ENCODE measurements at regions not wholly inside any gene's neighbourhood (a gene's known extent, or its start where the extent isn't known, plus 50 kb on each side); places are given as distances from the start of the nearest gene placed in this dataset.

DNA sequence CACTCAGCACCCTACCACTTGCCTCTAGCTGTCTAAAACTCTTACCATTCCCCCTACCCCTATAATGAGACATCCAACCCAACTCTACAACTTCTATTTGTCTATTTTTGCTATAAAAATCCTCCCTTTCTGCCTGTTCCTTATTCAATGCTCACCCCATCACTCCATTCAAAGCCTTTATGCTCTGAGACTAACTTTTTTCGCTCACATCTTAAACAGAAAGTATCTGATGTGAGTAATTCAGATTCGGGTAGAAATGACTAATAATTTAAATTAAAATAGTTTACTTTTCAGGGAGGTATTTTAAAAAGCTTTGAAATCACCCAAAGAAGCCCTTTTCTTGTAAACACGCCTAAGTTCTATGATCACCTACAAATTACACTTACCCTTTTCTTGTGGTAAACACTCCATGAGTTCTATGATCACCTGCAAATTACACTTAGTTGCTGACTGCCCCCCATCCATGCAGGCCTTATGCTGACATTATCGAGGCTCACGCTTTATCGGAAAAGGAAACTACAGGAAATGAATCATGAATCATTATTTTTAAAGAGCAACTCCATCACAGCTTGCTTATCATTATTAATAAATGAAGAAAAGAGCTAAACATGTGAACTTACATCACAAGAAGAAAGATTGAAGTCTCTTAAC, 168.7 kb upstream of the PPP1R2C start:
- no peak for DNase-seq (ENCODE audit: low spot score)

- no peak for DNase-seq (ENCODE audit: low spot score)
Measured at GRCh38 chrX:42948723-42949657, 171.0 kb upstream of the PPP1R2C start.

GRCh38 chrX:42951747-42952146, 173.8 kb upstream of the PPP1R2C start:
- DNase-seq (ENCODE audit: low spot score), result no peak

- DNase-seq (ENCODE audit: low spot score), result no peak
Measured at GRCh38 chrX:42952621-42953020, 174.7 kb upstream of the PPP1R2C start.

- no peak for DNase-seq (ENCODE audit: low spot score)
Measured at GRCh38 chrX:42954880-42955279, 176.9 kb upstream of the PPP1R2C start.

GRCh38 chrX:42955349-42955748, 177.4 kb upstream of the PPP1R2C start:
- DNase-seq (ENCODE audit: low spot score), result no peak

- no peak for DNase-seq (ENCODE audit: low spot score)
Measured at GRCh38 chrX:42967681-42968300, 189.8 kb upstream of the PPP1R2C start.

DNA sequence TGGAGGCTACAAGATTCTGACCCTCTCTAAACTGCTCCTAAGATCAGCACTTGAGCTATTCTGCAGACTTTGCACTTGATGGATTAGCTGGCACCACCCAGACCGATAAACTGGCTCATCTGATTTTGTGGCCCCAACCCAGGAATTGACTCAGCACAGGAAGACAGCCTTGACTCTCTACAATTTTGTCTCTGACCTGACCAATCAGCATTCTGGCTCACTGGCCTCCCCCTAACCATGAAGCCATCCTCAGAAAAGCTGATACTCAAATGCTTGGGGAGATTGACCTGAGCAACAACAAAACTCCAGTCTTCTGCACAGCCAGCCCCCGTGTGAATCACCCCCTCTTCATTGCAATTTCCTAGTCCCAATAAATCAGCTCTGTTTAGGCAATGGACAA, 195.4 kb upstream of the PPP1R2C start:
- no peak for DNase-seq (ENCODE audit: low spot score)

DNA sequence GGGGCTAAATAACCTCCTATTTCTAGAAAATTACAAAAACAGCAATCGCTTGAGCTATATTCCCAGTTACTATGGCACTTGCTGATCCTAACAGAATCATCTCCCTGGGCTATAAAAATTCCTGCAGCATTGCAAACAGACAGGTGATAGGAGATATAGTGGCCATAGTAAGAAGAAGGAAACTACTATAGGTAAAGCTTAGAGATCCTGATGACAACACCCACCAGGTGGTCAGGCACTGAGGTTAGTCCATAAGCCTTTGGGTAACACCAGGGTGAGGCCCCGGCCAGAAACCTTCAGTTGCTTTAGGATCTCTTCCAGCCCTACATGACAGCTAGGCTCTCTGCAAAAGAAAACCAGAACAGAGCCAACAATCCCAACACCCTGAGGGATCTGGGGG, 197.9 kb upstream of the PPP1R2C start:
- DNase-seq (ENCODE audit: low spot score), result no peak

DNA sequence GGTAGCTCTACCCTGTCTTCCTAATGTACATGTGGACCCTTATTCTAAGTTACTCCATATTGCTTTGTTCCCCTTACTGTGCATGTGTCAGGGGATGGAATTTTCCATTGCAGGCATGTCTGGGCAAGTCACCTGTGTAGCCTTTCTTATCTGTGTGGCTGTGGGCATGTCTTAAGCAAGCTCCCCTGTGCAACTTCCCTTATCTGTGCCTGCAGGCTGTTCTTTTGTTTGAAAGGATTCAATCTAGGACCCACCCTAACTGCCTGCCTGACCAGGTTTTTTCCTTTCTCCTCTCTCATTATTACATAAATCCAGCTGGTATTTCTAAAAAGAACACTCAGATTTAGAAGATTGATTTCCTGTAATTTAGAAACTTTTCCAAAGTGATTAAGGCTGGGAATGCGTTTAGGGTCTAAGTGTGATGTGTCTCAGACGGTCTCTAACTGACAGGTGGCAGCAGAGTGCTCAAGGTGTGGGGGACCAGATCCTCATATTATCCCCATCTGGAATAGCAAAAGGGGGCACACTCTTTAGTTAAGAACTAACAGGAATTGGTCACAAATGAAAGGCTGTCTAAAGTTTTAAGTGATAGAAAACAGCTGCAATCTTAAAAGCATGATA, 198.9 kb upstream of the PPP1R2C start:
- no peak for DNase-seq (ENCODE audit: low spot score)

- DNase-seq (ENCODE audit: low spot score), result no peak
Measured at GRCh38 chrX:42978655-42979379, 200.9 kb upstream of the PPP1R2C start.

DNA sequence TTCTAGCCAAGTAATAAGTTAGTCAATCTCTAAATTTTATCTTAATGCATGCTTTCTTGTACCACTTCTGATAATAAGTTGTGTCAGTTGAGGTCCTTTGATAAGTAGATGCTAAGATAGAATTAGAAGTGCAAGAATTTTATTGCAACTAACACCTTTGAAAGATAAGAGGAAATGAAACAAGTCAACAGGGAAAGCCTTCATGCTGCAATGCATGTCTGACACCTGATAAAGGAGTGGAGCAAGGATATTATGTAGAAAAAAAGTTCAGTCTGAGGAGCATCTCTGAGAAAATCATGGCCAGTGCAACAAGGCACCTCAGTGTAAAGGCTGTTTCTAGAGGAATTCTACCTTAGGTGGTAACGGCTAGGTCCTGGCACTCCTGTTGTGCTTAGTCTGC, 210.7 kb upstream of the PPP1R2C start:
- DNase-seq (ENCODE audit: low spot score), result no peak

- DNase-seq (ENCODE audit: low spot score), result no peak
Measured at GRCh38 chrX:42992199-42992943, 214.4 kb upstream of the PPP1R2C start.

DNA sequence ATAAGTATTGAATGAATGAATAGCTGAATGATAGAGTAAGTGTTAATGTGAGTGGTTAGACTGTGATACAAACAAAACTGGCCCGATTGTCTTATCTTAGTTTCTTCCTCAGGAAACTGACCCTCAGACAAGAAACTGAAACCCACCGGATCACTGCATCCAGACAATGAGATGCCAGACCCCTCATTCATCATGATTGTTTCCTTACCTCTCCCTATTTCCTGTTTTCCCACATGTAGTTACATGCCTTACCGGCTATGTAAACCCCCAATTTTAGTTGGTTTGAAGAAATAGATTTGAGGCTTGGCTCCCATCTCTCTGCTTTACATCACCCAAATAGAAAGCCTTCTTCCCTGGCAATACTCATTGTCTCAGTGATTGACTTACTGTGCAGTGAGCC, 218.9 kb upstream of the PPP1R2C start:
- DNase-seq (ENCODE audit: low spot score), result no peak

GRCh38 chrX:43000121-43000520, 222.2 kb upstream of the PPP1R2C start:
- DNase-seq (ENCODE audit: low spot score), result no peak

DNA sequence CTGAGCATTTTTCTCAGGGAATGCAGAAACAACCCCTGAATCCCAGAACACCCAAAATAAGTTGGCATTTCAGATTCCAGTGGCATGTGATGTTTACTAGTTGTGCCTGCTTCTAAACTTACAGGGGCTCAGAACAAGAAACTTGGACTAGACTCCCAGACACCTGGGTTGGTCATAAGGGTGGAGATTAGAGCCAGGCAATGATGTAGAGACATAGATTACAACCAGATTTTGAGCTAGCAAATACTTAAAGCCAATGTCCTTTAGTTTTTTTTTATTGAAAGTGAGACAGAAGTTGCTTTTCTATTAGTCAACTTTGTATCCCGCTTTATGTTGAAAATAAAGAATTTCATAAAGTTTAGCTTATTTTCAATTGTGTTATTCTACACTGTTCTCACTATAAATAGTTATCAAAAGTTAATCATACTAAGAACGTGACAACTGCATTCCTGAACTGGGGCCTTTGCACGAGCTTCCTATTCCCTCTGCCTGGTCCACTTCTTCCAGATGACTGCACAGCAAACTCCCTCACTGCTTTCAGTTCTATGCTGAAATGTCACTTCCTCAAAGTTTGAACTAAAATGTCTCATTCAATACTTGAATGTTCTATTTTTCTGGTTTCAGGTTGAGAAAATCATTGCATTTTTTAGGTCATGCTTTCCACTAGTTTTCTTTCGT, 224.7 kb upstream of the PPP1R2C start:
- DNase-seq (ENCODE audit: low spot score), result no peak

GRCh38 chrX:43003204-43003565, 225.2 kb upstream of the PPP1R2C start:
- DNase-seq (ENCODE audit: low spot score), result no peak

DNA sequence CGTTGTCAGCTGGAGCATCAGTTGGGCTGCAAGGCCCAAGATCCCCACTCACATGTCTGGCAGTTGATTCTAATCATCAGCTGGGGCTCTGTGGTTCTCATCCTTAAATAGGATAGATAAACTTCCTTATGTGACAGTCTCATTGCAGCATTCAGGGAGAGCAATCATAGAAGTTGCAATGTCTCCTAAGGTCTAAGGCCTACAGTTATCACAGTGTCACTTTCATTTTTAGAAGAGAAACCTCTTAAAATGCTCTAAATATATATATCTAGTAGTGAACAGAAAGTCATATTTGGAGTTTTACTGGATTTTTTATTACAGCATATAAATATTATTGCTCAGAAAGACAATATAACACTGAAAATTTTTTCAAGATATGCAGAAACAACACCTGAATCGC, 226.0 kb upstream of the PPP1R2C start:
- DNase-seq (ENCODE audit: low spot score), result no peak

GRCh38 chrX:43005561-43005960, 227.6 kb upstream of the PPP1R2C start:
- no peak for DNase-seq (ENCODE audit: low spot score)

- no peak for DNase-seq (ENCODE audit: low spot score)
Measured at GRCh38 chrX:43008356-43008755, 230.4 kb upstream of the PPP1R2C start.

DNA sequence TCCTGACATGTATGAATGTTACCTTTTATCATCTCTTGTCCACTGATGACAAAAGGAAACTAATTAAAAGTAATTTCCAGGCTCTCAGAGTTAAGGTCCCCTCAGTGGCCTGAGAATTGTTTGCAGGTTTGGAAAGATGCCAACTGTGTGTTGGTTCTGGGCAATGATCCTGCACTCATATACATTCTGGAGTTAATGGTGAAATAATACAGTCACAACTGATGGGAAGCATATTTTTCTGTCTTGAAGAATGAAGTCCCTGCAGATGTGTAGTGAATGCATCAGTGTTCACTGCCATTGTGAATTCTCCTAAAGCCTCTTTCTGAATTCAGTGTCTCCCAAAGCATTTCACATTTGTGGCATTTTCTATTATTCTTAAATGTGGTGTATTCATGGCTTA, 238.1 kb upstream of the PPP1R2C start:
- no peak for DNase-seq (ENCODE audit: low spot score)
